Rectal smooth muscle tissue (tissue), 1 donor: ENCODE measurements at regions not wholly inside any gene's neighbourhood (a gene's known extent, or its start where the extent isn't known, plus 50 kb on each side); places are given as distances from the start of the nearest gene placed in this dataset.

ENCODE experiments used
- H3K27ac ChIP-seq: one replicate; pipeline ENCODE4 v1.7.0; 2013; ENCODE audit warnings: low read depth, low read length, inconsistent platforms
- H3K27me3 ChIP-seq: one replicate; pipeline ENCODE4 v1.7.0; 2013; ENCODE audit warnings: low read length; ENCODE audit not compliant: control insufficient read depth, insufficient read depth
- H3K36me3 ChIP-seq: one replicate; pipeline ENCODE4 v1.7.0; 2013; ENCODE audit warnings: low read length; ENCODE audit not compliant: control insufficient read depth, insufficient read depth
- H3K4me1 ChIP-seq: one replicate; pipeline ENCODE4 v1.7.0; 2013; ENCODE audit warnings: low read length; ENCODE audit not compliant: control insufficient read depth, insufficient read depth
- H3K4me3 ChIP-seq: one replicate; pipeline ENCODE4 v1.7.0; 2013; ENCODE audit warnings: low read length
- H3K9ac ChIP-seq: one replicate; pipeline ENCODE4 v1.7.0; 2013; ENCODE audit warnings: low read length

DNA sequence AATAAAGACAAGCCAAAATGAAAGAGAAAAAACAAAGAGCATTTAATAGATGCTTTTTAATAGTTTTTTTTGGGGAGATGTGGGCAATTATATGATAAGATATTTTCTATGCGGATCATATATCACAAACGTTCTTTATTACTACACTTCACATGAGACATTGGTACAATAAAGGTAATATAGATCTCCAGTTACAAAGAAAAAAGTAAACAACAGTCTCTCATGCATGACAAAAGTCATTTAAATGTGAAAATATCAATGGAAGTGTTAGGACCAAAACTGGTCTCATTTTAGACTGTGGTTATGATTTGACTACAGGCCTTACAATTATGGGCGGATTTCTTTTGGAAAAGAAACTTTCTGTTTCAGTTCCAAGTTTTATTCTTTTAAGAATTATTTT, 687.0 kb downstream of the ADGRL2 start:
- Histone ChIP-seq H3K27ac (no peak overlapping the region), H3K4me3 (no peak overlapping the region), H3K36me3 (no peaks in the 10 kb centered on the region), H3K4me1 (no peaks in the 10 kb centered on the region), H3K27me3 (no peaks in the 10 kb centered on the region), H3K9ac (no peak overlapping the region)

DNA sequence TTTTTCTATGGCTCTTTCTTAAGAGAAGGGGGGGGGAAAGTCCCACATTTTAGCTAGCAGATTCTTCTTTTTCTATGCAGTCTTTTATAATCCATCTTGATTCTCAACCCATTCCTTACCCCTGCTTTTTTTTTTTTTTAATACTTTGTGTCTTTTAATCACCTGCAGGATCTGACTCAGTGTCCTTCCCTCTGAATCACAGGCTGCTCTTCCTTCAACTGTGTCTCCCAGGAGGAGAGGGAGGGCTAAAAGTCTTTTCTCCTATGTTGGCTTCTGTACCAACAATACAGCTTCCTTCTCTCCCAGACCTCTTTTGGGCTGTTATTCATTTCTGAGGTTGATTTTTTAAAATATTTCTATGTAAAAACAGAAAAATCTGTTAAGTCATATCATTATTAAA, 686.2 kb downstream of the ADGRL2 start:
- H3K36me3 ChIP-seq = no peaks in the 10 kb centered on the region
- no peak overlapping the region for H3K27ac ChIP-seq
- no peaks in the 10 kb centered on the region for H3K4me1 ChIP-seq
- H3K27me3 ChIP-seq = no peaks in the 10 kb centered on the region
- H3K9ac ChIP-seq = no peak overlapping the region
- H3K4me3 ChIP-seq = no peak overlapping the region

DNA sequence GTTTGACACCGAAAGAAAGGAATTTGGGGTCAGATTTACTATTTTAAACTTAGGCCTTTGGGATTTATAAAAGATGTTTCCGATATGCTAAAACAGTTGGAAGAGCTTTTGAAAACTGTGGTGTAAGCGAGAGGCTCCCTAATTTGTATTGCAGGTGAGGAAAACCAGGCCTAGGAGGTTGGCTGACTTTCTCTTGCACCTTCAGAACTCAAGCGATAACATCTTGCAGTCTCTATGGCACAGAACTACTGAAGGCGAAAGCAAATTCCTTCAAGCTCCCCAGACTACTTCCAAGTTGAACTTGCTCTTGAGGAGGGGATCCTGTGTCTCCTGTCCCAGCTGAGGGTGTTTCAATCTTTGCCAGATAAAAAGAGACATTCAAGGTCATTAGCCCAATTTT, 685.7 kb downstream of the ADGRL2 start:
- Histone ChIP-seq H3K36me3 (no peaks in the 10 kb centered on the region), H3K27me3 (no peaks in the 10 kb centered on the region), H3K4me1 (no peaks in the 10 kb centered on the region), H3K27ac (no peak overlapping the region), H3K4me3 (no peak overlapping the region), H3K9ac (no peak overlapping the region)

DNA sequence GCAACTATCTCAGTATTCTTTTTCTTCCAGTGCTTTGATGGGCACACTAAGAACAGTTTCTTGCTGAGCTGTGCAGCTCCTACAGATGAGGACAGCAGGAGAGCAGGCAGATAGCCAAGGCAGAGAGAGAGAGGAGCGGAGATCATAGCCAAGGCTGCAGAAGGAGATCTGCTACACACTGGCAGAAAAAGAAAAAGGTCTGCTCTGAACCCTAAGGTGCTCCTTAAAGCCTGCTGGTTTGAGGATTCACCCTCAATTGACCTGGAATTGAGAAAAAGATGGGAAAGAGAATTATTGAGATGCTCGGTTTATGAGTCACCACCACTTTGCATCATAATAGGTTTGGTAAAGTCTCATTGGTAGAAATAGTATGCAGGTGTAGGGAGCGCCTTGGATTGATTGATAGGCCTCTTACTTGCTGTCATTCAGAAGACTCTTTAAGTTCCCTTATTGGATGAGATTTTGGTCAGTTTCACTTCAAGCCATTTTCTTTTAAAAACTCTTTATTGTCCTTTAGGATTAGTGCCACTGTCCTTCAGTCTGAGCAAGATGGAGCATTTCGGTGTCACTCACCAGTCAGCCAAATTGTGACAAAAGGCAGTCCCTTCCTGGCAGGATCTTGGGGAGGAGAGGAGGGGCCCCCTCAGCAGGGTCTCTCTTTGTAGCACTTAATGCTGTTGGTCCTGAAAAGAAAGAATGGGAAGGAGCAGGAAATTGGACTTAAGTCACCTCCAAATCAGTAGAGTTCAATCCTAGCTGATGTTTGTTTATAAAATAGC, 685.0 kb downstream of the ADGRL2 start:
- no peaks in the 10 kb centered on the region for H3K4me1 ChIP-seq
- no peak overlapping the region for H3K4me3 ChIP-seq
- no peak overlapping the region for H3K27ac ChIP-seq
- H3K36me3 ChIP-seq = no peaks in the 10 kb centered on the region
- no peak overlapping the region for H3K9ac ChIP-seq
- H3K27me3 ChIP-seq = no peaks in the 10 kb centered on the region

DNA sequence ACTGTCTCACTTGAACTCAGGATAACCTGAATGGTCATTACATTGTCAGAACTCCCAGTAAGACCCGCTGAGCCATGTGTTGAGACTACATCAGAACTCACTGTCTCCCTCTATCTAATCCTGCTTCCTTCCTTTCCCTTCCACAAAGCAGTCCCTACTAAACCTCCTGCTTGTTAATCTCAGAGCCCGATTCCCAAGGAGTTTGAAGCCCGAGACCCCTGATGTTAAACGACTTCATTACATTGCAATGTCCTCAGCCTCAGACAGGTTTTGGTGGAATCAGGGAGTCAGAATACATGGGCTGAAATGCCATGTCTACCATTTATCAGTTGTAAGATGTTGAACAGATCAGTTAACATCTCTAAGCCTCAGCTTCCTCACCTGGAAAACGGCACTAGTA, 682.4 kb downstream of the ADGRL2 start:
- no peaks in the 10 kb centered on the region for H3K27me3 ChIP-seq
- H3K9ac ChIP-seq = no peak overlapping the region

DNA sequence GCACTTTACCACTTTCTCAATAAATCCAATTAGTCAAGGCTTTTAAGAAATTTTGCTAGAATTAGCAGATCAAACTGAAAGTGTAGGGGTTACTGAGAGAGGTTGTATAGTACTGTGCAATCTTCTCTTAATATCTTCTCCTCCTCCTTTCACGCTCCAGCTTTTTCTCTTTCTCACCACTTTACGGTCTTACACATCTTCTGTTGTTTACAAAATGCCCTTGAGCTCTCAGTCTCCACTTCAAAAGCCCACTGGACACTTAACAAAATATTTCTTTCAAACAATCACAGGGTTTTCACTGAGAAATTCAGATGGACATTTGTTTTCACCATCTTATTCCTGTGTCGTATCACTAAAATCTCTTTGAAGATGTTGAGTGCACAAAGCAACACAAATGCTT, 678.2 kb downstream of the ADGRL2 start:
- Histone ChIP-seq H3K27ac (no peak overlapping the region), H3K36me3 (no peaks in the 10 kb centered on the region)

More for the DNA sequence above, 682.4 kb downstream of the ADGRL2 start:
- Histone ChIP-seq H3K27ac (no peak overlapping the region), H3K4me1 (no peaks in the 10 kb centered on the region), H3K4me3 (no peak overlapping the region), H3K36me3 (no peaks in the 10 kb centered on the region)

DNA sequence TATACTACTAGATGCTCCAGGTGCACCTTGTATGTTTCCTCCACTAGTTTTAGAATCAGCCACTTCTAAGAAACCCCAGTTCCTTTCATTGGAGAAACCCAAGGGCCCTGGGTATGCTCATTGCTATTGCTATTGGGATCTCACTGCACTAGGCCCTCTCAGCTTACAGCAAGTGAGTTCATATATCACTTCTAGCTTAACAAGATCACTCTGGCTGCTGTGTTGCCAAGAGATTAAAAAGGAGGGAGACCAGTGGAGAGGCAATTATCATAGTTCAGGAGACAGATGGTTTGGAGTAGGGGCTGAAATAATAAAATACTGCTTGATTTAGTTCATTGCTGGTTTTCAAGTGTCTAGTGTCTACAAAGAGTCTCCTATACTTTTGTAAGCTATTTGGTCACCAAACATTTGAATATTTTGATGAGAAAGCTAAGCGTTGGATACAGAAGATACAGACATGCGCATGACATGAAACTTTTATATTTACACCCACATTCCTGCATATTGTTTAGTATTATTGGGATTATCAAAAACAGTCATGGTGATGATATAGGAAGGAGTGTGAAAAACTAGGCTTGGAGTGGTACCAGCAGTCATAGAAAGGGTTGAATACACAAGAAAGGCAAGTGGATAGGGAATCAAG, 671.9 kb downstream of the ADGRL2 start:
- Histone ChIP-seq H3K9ac (no peak overlapping the region), H3K36me3 (no peaks in the 10 kb centered on the region), H3K4me1 (no peaks in the 10 kb centered on the region), H3K27ac (no peak overlapping the region), H3K4me3 (no peak overlapping the region), H3K27me3 (no peaks in the 10 kb centered on the region)

More for the DNA sequence above, 678.2 kb downstream of the ADGRL2 start:
- no peaks in the 10 kb centered on the region for H3K4me1 ChIP-seq
- no peaks in the 10 kb centered on the region for H3K27me3 ChIP-seq
- no peak overlapping the region for H3K4me3 ChIP-seq
- no peak overlapping the region for H3K9ac ChIP-seq

DNA sequence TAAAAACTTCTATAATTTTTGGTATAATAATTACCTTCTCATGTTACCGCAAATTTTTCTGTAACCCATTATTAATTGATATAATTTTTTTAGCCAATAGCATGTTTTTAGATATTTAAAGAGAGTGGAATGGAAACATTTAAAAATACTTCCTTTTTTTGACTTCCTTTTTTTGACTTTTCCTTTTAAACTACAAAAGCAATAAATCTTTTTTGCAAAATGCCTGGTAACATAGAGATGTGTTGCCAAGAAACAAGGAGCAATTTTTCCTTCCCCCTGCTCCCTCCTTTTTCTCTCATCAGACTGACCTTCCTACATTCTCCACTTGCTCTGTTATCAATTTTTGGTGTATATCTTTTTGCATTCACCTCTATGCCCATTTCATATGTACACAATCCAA, 666.2 kb downstream of the ADGRL2 start:
- no peaks in the 10 kb centered on the region for H3K36me3 ChIP-seq
- no peak overlapping the region for H3K27ac ChIP-seq
- H3K4me3 ChIP-seq = no peak overlapping the region
- no peak overlapping the region for H3K9ac ChIP-seq
- H3K27me3 ChIP-seq = no peaks in the 10 kb centered on the region
- no peaks in the 10 kb centered on the region for H3K4me1 ChIP-seq

DNA sequence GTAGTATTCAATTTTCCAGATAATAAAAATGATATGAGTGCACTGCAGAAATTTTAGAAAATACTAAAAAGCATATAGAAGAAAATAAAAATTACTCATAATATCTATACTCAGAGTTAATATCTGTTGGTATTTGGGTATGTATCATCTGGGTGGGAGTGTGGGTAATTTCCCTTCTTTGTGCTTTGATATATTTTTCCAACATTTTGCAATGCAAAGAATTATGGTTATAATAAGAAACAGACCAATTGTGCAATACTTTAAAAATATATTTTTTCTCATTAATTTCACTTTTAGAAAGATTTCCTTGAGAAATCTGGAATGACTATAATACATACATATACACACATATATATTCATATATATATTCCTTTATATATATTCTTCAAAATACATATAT, 665.7 kb downstream of the ADGRL2 start:
- Histone ChIP-seq H3K36me3 (no peaks in the 10 kb centered on the region), H3K4me3 (no peak overlapping the region), H3K9ac (no peak overlapping the region), H3K27me3 (no peaks in the 10 kb centered on the region), H3K27ac (no peak overlapping the region), H3K4me1 (no peaks in the 10 kb centered on the region)

DNA sequence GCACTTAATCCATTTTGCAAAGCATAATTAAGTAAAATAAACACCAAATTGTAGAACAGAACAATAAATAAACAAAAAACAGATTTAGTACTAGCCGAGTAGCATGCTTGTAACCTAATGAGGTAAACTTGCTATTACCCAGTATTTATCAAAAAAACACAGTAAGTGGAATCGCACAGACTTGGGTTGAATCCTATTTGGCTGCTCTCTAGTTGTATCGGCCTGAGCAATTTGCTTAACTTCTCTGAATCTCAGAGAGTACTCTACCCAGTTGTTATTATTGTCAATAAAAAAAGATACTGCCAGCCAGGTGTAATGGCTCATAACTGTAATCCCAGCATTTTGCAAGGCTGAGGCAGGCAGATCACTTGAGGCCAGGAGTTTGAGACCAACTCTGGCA, 664.3 kb downstream of the ADGRL2 start:
- Histone ChIP-seq H3K27ac (no peak overlapping the region), H3K4me3 (no peak overlapping the region), H3K4me1 (no peaks in the 10 kb centered on the region), H3K27me3 (no peaks in the 10 kb centered on the region), H3K36me3 (no peaks in the 10 kb centered on the region), H3K9ac (no peak overlapping the region)

DNA sequence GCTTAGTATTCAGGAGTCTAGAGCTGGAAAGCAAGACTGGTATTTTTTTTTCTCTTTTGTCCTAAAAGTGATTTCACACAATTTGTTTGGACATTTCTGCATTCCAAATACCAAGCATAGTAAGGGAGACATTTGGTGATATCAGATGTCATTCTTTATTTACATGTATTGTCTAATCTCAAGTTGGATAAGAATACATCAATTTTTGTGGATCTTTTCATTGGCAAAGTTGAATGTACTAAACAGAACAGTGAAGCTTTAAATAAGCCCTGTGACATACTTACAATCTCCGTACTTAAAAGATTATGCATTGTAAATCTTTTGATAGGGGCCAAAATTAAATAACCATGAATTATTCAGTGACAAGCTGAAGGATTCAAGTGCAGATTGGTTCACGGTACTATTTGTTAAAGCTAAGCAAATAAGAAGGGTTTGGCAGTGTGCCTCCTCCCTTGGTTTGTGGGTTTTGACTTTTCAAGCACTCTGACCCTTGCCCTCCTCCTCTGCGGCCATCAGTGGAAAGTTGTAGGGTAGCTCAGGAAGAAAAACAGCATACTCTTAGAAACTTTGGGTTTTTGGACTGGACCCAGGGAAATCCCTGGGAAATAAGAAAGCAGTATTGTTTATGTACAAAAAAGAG, 663.7 kb downstream of the ADGRL2 start:
- Histone ChIP-seq H3K9ac (no peak overlapping the region), H3K27me3 (no peaks in the 10 kb centered on the region), H3K27ac (no peak overlapping the region)

DNA sequence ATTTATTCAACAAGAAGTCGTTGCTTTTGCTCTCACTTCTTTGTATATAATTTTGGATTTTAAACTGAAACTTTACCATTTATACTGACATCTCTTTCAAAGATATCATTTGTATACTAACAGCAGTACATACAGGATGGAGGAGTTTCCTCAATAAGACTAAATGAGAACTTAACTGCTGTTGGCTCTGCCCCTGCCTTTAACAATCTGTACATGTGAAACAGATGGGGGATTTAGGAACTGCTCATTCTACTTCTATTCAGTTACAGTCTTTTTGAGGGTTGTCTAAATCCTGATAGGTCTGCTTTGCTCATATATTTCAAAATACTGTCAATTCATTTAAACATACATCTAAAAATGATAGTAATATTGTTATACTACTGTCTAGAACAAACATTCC, 663.2 kb downstream of the ADGRL2 start:
- no peak overlapping the region for H3K4me3 ChIP-seq
- H3K27me3 ChIP-seq = no peaks in the 10 kb centered on the region
- no peaks in the 10 kb centered on the region for H3K36me3 ChIP-seq
- no peak overlapping the region for H3K27ac ChIP-seq
- H3K4me1 ChIP-seq = no peaks in the 10 kb centered on the region
- H3K9ac ChIP-seq = no peak overlapping the region

More for the DNA sequence above, 663.7 kb downstream of the ADGRL2 start:
- Histone ChIP-seq H3K36me3 (no peaks in the 10 kb centered on the region), H3K4me3 (no peak overlapping the region), H3K4me1 (no peaks in the 10 kb centered on the region)
